Panc1 (cell line): ENCODE measurements at regions not wholly inside any gene's neighbourhood (a gene's known extent, or its start where the extent isn't known, plus 50 kb on each side); places are given as distances from the start of the nearest gene placed in this dataset.

ENCODE experiments used
- POLR2AphosphoS5 ChIP-seq: IDR thresholded peaks from 2 replicates; pipeline ENCODE4 v1.6.1; 2012; ENCODE audit warnings: mild to moderate bottlenecking, low read depth, low read length, moderate library complexity
- SIN3A ChIP-seq: IDR thresholded peaks from 2 replicates; pipeline ENCODE4 v1.6.1; 2012; ENCODE audit warnings: low read depth, mild to moderate bottlenecking, low read length, moderate library complexity, borderline replicate concordance; ENCODE audit not compliant: insufficient read depth
- TCF7L2 ChIP-seq: IDR thresholded peaks from 2 replicates; pipeline ENCODE4 v1.6.1; 2011; ENCODE audit warnings: mild to moderate bottlenecking, low read depth, low read length, inconsistent platforms
- TF ChIP-seq, protein P1 (sequence below): fragments of 450-650 bp; IDR thresholded peaks from 2 replicates; pipeline ENCODE4 v1.5.1; 2017; ENCODE audit warnings: mild to moderate bottlenecking
- TF ChIP-seq, protein P2 (sequence below), 2 experiments: IDR thresholded peaks; 2 replicates each; pipeline ENCODE4 v1.6.1; 2011 to 2012; ENCODE audit warnings: low read depth in 2 of 2, control low read depth in 1 of 2, low read length in 1 of 2, mild to moderate bottlenecking in 1 of 2, moderate library complexity in 1 of 2; ENCODE audit not compliant: insufficient read depth in 1 of 2

DNA sequence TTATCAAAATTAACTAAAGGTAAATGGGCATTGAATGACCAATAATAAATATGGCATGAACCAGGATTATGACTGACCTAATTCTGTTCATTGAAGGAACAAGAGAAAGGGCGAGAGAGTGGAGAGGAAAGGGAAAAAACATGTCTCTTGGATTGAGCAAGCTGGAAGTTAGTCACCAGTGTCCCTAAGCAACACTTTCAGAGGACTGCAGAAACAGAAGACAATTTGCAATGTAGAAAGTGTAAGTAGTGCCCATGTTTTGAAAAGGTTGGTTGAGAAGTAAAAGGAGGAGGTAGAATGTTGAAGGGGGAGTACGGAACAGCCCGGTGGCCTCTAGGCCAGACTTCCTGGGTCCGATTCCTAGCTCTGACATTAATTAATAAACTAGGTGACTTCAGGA, 94.6 kb downstream of the FAS start:
- TF ChIP-seq, protein P1, sequence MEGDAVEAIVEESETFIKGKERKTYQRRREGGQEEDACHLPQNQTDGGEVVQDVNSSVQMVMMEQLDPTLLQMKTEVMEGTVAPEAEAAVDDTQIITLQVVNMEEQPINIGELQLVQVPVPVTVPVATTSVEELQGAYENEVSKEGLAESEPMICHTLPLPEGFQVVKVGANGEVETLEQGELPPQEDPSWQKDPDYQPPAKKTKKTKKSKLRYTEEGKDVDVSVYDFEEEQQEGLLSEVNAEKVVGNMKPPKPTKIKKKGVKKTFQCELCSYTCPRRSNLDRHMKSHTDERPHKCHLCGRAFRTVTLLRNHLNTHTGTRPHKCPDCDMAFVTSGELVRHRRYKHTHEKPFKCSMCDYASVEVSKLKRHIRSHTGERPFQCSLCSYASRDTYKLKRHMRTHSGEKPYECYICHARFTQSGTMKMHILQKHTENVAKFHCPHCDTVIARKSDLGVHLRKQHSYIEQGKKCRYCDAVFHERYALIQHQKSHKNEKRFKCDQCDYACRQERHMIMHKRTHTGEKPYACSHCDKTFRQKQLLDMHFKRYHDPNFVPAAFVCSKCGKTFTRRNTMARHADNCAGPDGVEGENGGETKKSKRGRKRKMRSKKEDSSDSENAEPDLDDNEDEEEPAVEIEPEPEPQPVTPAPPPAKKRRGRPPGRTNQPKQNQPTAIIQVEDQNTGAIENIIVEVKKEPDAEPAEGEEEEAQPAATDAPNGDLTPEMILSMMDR = no peak
- TF ChIP-seq POLR2AphosphoS5 (no peak), SIN3A (no peak), TCF7L2 (no peak)
- TF ChIP-seq, protein P2, sequence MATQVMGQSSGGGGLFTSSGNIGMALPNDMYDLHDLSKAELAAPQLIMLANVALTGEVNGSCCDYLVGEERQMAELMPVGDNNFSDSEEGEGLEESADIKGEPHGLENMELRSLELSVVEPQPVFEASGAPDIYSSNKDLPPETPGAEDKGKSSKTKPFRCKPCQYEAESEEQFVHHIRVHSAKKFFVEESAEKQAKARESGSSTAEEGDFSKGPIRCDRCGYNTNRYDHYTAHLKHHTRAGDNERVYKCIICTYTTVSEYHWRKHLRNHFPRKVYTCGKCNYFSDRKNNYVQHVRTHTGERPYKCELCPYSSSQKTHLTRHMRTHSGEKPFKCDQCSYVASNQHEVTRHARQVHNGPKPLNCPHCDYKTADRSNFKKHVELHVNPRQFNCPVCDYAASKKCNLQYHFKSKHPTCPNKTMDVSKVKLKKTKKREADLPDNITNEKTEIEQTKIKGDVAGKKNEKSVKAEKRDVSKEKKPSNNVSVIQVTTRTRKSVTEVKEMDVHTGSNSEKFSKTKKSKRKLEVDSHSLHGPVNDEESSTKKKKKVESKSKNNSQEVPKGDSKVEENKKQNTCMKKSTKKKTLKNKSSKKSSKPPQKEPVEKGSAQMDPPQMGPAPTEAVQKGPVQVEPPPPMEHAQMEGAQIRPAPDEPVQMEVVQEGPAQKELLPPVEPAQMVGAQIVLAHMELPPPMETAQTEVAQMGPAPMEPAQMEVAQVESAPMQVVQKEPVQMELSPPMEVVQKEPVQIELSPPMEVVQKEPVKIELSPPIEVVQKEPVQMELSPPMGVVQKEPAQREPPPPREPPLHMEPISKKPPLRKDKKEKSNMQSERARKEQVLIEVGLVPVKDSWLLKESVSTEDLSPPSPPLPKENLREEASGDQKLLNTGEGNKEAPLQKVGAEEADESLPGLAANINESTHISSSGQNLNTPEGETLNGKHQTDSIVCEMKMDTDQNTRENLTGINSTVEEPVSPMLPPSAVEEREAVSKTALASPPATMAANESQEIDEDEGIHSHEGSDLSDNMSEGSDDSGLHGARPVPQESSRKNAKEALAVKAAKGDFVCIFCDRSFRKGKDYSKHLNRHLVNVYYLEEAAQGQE (IDR thresholded peaks at IDR 0.05; ENCODE audit: insufficient read depth in 1 of 2, low read depth in 2 of 2, low read length in 1 of 2) = no peak
